DND-41 (cell line): ENCODE measurements at regions not wholly inside any gene's neighbourhood (a gene's known extent, or its start where the extent isn't known, plus 50 kb on each side); places are given as distances from the start of the nearest gene placed in this dataset.

ENCODE experiments used
- EZH2 ChIP-seq: IDR thresholded peaks from 3 replicates; pipeline ENCODE4 v1.6.1; 2012; ENCODE audit warnings: borderline replicate concordance, low read depth, mild to moderate bottlenecking, moderate library complexity, low read length, inconsistent platforms; ENCODE audit not compliant: severe bottlenecking
- TF ChIP-seq, protein P1 (sequence below): IDR thresholded peaks from 2 replicates; pipeline ENCODE4 v1.5.1; 2012; ENCODE audit warnings: borderline replicate concordance, low read length, moderate library complexity, mild to moderate bottlenecking; ENCODE audit not compliant: poor library complexity, severe bottlenecking; ENCODE audit errors: extremely low read depth

DNA sequence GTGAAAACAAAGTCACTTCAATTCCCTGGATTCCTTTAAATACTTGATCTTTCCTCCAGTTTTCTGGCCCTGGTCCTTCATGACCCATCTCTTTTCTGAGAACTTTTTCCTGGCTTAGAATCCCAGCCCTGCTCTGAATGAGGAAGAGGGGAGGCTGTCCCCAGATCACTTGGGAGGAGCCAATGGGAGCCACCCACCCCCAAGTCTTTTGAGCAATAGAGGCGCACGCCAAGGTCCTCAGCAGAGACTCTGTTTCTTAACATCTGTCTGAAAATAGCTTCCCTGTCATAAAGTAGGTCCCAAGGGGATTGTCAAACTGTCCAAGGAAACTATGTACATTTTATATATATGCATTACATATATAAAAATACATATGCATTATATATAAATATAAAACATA lies 126.8 kb downstream of the ADRA2A start:
- TF ChIP-seq, protein P1, sequence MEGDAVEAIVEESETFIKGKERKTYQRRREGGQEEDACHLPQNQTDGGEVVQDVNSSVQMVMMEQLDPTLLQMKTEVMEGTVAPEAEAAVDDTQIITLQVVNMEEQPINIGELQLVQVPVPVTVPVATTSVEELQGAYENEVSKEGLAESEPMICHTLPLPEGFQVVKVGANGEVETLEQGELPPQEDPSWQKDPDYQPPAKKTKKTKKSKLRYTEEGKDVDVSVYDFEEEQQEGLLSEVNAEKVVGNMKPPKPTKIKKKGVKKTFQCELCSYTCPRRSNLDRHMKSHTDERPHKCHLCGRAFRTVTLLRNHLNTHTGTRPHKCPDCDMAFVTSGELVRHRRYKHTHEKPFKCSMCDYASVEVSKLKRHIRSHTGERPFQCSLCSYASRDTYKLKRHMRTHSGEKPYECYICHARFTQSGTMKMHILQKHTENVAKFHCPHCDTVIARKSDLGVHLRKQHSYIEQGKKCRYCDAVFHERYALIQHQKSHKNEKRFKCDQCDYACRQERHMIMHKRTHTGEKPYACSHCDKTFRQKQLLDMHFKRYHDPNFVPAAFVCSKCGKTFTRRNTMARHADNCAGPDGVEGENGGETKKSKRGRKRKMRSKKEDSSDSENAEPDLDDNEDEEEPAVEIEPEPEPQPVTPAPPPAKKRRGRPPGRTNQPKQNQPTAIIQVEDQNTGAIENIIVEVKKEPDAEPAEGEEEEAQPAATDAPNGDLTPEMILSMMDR, result no peak
- no peak for TF ChIP-seq EZH2
